ENCODE measurements at regions not wholly inside any gene's neighbourhood (a gene's known extent, or its start where the extent isn't known, plus 50 kb on each side); places are given as distances from the start of the nearest gene placed in this dataset.

GRCh38 chr13:50714891-50715290 is 128.6 kb downstream of the DLEU7 start:
- peak; percentile 94 for FAIRE-seq
- DNase-seq (ENCODE audit: insufficient read length, low spot score): peak; percentile 29
- TF ChIP-seq, protein P1, sequence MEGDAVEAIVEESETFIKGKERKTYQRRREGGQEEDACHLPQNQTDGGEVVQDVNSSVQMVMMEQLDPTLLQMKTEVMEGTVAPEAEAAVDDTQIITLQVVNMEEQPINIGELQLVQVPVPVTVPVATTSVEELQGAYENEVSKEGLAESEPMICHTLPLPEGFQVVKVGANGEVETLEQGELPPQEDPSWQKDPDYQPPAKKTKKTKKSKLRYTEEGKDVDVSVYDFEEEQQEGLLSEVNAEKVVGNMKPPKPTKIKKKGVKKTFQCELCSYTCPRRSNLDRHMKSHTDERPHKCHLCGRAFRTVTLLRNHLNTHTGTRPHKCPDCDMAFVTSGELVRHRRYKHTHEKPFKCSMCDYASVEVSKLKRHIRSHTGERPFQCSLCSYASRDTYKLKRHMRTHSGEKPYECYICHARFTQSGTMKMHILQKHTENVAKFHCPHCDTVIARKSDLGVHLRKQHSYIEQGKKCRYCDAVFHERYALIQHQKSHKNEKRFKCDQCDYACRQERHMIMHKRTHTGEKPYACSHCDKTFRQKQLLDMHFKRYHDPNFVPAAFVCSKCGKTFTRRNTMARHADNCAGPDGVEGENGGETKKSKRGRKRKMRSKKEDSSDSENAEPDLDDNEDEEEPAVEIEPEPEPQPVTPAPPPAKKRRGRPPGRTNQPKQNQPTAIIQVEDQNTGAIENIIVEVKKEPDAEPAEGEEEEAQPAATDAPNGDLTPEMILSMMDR (IDR thresholded peaks at IDR 0.05; ENCODE audit: insufficient read depth, missing control alignments): no peak

- DNase-seq (ENCODE audit: insufficient read length, low spot score) (no peak), FAIRE-seq (no peak)
- TF ChIP-seq, protein P1 (IDR thresholded peaks at IDR 0.05; ENCODE audit: insufficient read depth, missing control alignments): no peak
Measured at GRCh38 chr13:50715402-50716146, 127.9 kb downstream of the DLEU7 start.

- no peak for DNase-seq (ENCODE audit: insufficient read length, low spot score)
- FAIRE-seq: no peak
- TF ChIP-seq, protein P1 (IDR thresholded peaks at IDR 0.05; ENCODE audit: insufficient read depth, missing control alignments): no peak
Measured at GRCh38 chr13:50720861-50721671, 122.4 kb downstream of the DLEU7 start.

- DNase-seq (ENCODE audit: insufficient read length, low spot score): no peak
- TF ChIP-seq, protein P1 (IDR thresholded peaks at IDR 0.05; ENCODE audit: insufficient read depth, missing control alignments): no peak
- FAIRE-seq: no peak
Measured at GRCh38 chr13:50721672-50721992, 121.9 kb downstream of the DLEU7 start.

DNA sequence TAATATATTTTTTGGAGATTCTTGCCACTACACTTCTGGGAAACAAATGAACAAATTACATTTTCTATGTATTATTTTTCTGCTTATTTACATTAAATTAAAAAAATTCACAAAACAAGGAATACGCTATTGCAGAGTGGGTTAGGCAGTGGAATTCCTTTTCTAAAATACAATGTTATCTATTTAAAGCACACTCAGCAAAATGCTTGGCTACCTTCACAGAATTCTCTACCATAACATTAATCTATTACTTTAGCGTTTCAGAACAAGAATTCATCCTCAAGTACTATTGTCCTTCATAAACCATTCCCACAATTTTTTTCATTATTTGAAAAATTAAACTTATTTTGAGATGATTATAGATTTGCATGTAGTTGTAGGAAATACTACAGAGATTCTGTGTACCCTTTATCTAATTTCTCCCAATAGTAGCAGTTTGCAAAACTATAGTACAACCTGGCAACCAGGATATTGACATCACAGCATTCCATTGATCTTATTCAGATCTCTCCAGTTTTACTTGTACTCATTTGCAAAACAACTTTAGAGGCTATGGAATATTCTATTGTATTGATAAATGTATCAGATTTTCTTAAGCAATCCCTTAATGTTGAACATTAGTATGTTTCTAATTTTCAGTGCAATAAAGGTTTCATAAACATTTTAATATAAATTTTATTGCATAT is 120.9 kb downstream of the DLEU7 start:
- FAIRE-seq (no peak), DNase-seq (ENCODE audit: insufficient read length, low spot score) (no peak)
- TF ChIP-seq, protein P1 (IDR thresholded peaks at IDR 0.05; ENCODE audit: insufficient read depth, missing control alignments): no peak

GRCh38 chr13:50724438-50724837 is 119.1 kb downstream of the DLEU7 start:
- no peak for DNase-seq (ENCODE audit: insufficient read length, low spot score)
- no peak for FAIRE-seq
- TF ChIP-seq, protein P1 (IDR thresholded peaks at IDR 0.05; ENCODE audit: insufficient read depth, missing control alignments): no peak

All from D721Med (cell line).